Tibial artery (tissue), 4 donors: ENCODE measurements at regions not wholly inside any gene's neighbourhood (a gene's known extent, or its start where the extent isn't known, plus 50 kb on each side); places are given as distances from the start of the nearest gene placed in this dataset.
A peak's percentile ranks its signal among the peaks of the same experiment; 100 is the strongest.

Source experiments
- DNase-seq, 2 donors: peaks; one replicate each; pipeline ENCODE4 v3.0.0-alpha.2; 2019
- H3K27ac ChIP-seq, 2 donors: fragments of 200-600 bp; sonication (generic) in 1 of 2; 1 replicate in 1 of 2; 2 replicates in 1 of 2; pipeline ENCODE4 v1.5.1; 2018 to 2019; ENCODE audit warnings: mild to moderate bottlenecking in 1 of 2
- H3K27me3 ChIP-seq, 2 donors: fragments of 200-600 bp; sonication (generic) in 1 of 2; one replicate each; pipeline versions ENCODE4 v1.5.1 to v1.6.0; 2016 to 2019
- H3K36me3 ChIP-seq, 3 donors: fragments of 200-600 bp; sonication (generic) in 2 of 3; one replicate each; pipeline ENCODE4 v1.5.1; 2016 to 2019; ENCODE audit warnings: mild to moderate bottlenecking in 2 of 3
- H3K4me1 ChIP-seq, 4 donors: fragments of 200-600 bp; sonication (generic) in 2 of 4; 1 replicate in 3 of 4; 2 replicates in 1 of 4; pipeline ENCODE4 v1.5.1; 2016 to 2019
- H3K4me3 ChIP-seq, 2 donors: fragments of 200-600 bp; sonication (generic) in 1 of 2; 1 replicate in 1 of 2; 2 replicates in 1 of 2; pipeline ENCODE4 v1.5.1; 2018 to 2019; ENCODE audit warnings: mild to moderate bottlenecking in 2 of 2
- H3K9me3 ChIP-seq, 3 donors: fragments of 200-600 bp; sonication (generic) in 1 of 3; one replicate each; pipeline ENCODE4 v1.5.1; 2016 to 2019
- CTCF ChIP-seq, 2 experiments: fragments of 200-600 bp in 1 of 2; fragments of 450-650 bp in 1 of 2; IDR thresholded peaks; one replicate each; pipeline ENCODE4 v1.5.1; 2017 to 2019; ENCODE audit warnings: antibody characterized with exemption in 2 of 2, mild to moderate bottlenecking in 1 of 2, moderate library complexity in 1 of 2
- intact Hi-C: fragments of 100-400 bp; cut with DNase I; formaldehyde crosslinking; loops from one replicate; pipeline ENCODE4 v1.15.0; 2023; ENCODE audit warnings: low total_unique reads

GRCh38 chr6:146904596-146904995 is 299.6 kb upstream of the STXBP5 start:
- Histone ChIP-seq H3K36me3 (no peaks in the 10 kb centered on the region), H3K4me3 (no peak overlapping the region), H3K4me1 (peaks cover 0 to 17% (median 11%) of the 10 kb centered on the region in 4 donors), H3K27me3 (no peaks in the 10 kb centered on the region), H3K9me3 (no peaks in the 10 kb centered on the region), H3K27ac (no peak overlapping the region)
- no peak for DNase-seq
- no peak for TF ChIP-seq CTCF (IDR thresholded peaks at IDR 0.05)
- intact Hi-C loops = no loop called here

DNA sequence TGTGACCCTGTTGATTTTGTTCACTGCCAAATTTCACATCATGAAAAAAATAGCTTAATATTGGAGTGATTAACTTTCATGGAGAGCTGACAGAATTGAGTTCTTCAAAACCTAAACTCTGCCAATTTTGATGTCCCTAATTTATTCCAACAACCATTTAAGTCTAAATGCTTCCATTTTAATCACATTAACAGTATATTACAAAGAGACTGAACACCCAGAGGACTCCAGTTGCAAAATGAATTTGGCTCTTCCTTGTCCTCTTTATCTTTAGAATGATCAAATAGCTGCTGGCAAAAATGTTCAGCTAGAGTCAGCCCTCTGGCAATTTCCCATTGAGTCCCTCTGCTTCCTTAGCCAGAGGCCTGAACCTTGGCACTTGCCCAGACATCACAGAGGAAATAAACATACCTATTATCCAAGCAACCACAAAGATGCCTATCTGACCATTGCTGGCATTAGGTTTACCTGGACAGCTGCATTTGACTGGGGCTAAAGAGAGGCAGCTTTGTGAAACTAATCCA is 299.0 kb upstream of the STXBP5 start:
- Histone ChIP-seq H3K27ac (no peak overlapping the region), H3K27me3 (no peaks in the 10 kb centered on the region), H3K4me1 (peaks cover 0 to 17% (median 11%) of the 10 kb centered on the region in 4 donors), H3K9me3 (no peaks in the 10 kb centered on the region), H3K4me3 (no peak overlapping the region), H3K36me3 (no peaks in the 10 kb centered on the region)
- intact Hi-C loops = no loop called here
- DNase-seq = peak in 1 of 2 donors; percentile 30
- no peak for TF ChIP-seq CTCF (IDR thresholded peaks at IDR 0.05)

DNA sequence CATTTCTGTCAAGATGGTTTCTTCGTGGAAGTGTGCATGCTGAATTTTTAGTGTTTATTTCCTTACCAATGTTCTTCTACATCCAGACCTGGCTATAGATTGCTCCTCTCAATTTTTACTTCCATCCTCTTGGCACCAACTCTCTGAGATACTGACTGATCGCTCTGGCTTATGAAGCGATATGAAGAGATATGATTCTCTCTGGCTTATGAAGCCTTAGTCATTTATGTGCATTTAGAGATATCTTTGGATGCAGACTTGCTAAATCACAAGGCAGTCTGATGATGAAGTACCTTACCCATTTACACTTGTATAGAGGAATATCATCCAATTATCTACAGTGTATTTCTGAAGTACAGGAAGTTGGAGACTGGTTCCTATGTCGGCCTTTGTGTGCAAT is 295.4 kb upstream of the STXBP5 start:
- no peak for DNase-seq
- no peak overlapping the region for H3K27ac ChIP-seq
- no peaks in the 10 kb centered on the region for H3K36me3 ChIP-seq
- intact Hi-C loops = no loop called here
- H3K27me3 ChIP-seq = no peaks in the 10 kb centered on the region
- H3K4me3 ChIP-seq = no peak overlapping the region
- peaks cover 0 to 24% (median 13%) of the 10 kb centered on the region in 4 donors for H3K4me1 ChIP-seq
- no peak for TF ChIP-seq CTCF (IDR thresholded peaks at IDR 0.05)
- no peaks in the 10 kb centered on the region for H3K9me3 ChIP-seq

- no peaks in the 10 kb centered on the region for H3K36me3 ChIP-seq
- no peak overlapping the region for H3K27ac ChIP-seq
- intact Hi-C loops = no loop called here
- H3K4me1 ChIP-seq = peaks cover 0 to 30% (median 18%) of the 10 kb centered on the region in 4 donors
- no peak overlapping the region for H3K4me3 ChIP-seq
- no peaks in the 10 kb centered on the region for H3K9me3 ChIP-seq
- DNase-seq = no peak
- TF ChIP-seq CTCF (IDR thresholded peaks at IDR 0.05) = no peak
- no peaks in the 10 kb centered on the region for H3K27me3 ChIP-seq
These were observed 294.8 kb upstream of the STXBP5 start for GRCh38 chr6:146909376-146909775.

DNA sequence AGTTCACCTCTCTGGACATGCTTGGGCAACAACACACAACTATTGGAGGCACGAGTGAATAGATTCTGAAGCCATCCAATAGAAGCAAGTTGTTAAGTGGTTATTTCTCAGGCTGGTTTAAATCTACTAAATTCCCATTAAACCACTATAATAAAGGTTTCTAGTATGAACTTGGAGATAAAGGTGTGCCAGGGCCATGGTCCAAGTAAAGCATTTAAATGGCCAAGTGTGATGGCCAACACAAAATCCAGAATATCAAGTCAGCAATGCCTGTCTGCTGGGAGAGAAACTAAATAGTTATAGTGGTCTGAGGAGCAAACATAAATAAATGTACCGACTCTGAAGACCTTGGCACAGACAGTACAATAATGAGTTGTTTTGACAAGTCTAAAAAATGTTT is 294.3 kb upstream of the STXBP5 start:
- no peak overlapping the region for H3K27ac ChIP-seq
- no peak for DNase-seq
- no peak overlapping the region for H3K4me3 ChIP-seq
- intact Hi-C loops = no loop called here
- H3K36me3 ChIP-seq = no peaks in the 10 kb centered on the region
- H3K4me1 ChIP-seq = peaks cover 0 to 30% (median 17%) of the 10 kb centered on the region in 4 donors
- no peak for TF ChIP-seq CTCF (IDR thresholded peaks at IDR 0.05)
- H3K9me3 ChIP-seq = no peaks in the 10 kb centered on the region
- H3K27me3 ChIP-seq = no peaks in the 10 kb centered on the region

DNA sequence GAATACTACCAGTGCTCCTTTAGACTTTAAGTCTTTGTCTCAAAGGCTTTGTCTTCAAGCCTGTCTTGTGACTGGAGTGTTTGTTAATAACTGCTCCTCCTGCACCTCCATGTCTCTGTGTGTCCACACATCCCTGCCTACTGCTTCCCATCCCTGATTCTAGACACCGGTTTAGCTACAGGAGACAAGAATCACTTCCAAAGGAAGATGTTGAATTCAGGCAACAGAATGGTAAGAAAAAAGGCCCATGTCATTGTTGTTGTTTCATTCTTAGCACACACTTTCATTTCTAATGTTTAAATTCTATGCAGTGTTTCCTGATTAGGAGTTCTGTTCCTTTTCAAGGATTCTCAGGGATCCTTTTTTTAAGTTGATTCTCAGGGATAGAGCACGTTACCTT is 293.6 kb upstream of the STXBP5 start:
- peaks cover 0 to 30% (median 16%) of the 10 kb centered on the region in 4 donors for H3K4me1 ChIP-seq
- H3K9me3 ChIP-seq = no peaks in the 10 kb centered on the region

More for the DNA sequence above, 293.6 kb upstream of the STXBP5 start:
- Histone ChIP-seq H3K27ac (no peak overlapping the region), H3K27me3 (no peaks in the 10 kb centered on the region), H3K4me3 (no peak overlapping the region), H3K36me3 (no peaks in the 10 kb centered on the region)
- no peak for DNase-seq
- no peak for TF ChIP-seq CTCF (IDR thresholded peaks at IDR 0.05)
- intact Hi-C loops = no loop called here
